ENCODE measurements at regions not wholly inside any gene's neighbourhood (a gene's known extent, or its start where the extent isn't known, plus 50 kb on each side); places are given as distances from the start of the nearest gene placed in this dataset.

DNA sequence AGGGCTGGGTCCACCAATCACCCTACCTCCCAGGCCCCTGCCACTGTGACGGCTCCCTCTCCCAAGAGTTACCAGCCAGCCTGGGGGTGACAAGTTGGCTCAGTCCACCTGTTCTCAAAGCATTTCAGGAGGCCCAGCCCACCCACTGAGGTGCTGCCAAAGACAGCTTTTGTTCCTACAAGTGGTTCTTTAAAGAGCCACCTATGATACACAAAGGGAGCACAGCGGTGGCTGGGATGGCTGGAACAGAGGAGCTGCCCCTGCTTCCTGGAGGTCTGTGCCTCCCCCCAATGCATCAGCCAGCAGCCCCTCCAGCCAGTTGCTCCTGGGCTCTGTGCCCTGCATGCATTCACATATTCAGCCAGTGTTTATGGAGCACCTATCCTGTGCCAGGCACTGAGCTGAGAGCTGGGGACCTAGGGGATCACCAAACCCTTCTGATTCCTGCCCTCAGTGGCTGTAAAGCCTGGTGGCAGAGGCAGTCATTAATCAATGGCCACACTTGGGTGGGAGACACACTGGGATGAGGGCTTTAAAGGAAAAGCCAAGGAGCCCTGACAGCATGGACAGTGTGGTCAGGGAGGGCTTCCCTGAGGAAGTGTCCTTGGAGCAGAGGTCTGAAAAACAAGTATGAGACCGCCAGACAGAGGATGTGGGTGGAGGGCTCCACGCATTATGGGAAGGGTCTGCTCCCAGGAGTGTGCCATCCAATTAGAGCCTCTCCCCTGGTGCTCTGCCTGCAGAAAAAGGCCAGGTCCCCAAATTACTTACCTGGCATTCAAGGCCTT lies 107.1 kb upstream of the LINGO1 start:
- Mint-ChIP-seq H3K4me3 (no peak overlapping the region), H3K27me3 (no peaks in the 10 kb centered on the region), H3K4me1 (ENCODE audit: low read depth) (no peaks in the 10 kb centered on the region), H3K9me3 (ENCODE audit: low read depth) (no peaks in the 10 kb centered on the region), H3K36me3 (no peaks in the 10 kb centered on the region), H3K27ac (no peak overlapping the region)

DNA sequence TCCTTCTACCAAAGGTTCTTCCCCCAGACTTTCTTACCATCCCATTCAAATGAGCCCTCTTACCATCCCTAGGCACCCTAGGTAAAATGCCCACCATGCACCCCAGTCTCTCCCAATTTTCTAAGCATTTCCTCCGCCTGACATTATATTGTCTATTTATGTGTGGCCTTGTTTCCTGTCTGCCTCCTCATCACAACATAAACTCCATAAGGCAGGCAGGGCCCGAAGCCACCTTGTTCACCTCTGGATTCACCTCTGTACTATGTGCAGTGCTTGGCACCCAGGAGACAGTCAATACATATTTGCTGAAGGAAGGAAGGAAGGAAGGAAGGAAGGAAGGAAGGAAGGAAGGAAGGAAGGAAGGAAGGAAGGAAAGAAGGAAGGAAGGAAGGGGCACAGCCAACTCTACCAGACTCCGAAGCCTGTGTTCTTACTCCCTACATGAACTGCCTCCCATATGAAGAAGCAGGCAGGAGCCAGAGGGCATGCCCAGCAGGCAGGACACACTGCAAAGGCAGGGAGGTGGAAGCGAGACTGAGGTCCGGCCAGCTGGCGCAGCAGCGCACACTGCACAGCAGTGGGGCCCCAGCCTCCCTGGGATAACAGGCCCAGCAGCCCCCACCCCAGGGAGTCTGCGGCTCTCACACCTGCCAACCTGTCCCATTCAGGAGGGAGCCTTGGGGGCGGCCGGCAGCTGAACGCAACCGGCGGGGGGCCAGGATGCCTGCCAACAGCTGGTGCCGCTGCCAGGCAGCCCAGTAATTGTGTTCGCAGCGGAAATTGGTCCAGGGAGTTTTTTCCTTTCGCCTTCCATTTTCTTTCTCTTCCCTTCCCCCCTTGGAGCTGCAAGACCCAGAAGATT lies 106.0 kb upstream of the LINGO1 start:
- Mint-ChIP-seq H3K4me1 (ENCODE audit: low read depth) (no peaks in the 10 kb centered on the region), H3K4me3 (no peak overlapping the region), H3K9me3 (ENCODE audit: low read depth) (no peaks in the 10 kb centered on the region), H3K27me3 (no peaks in the 10 kb centered on the region), H3K36me3 (no peaks in the 10 kb centered on the region), H3K27ac (no peak overlapping the region)

DNA sequence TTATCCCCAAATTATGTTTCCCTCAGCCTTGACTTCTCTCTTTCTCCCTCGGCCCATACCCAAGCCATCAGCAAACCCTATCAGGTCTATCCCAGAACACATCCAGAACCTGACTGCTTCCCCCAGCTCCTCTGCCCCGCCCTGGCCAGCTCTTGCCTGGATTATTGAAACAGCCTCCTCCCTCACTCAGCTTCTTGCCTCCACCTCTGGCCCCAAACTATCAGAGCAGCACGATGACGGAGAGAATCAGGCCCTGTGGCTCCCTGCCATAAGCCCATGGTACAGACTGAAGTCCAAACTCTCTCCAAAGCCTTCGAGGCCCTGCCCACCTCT lies 105.3 kb upstream of the LINGO1 start:
- no peak overlapping the region for H3K27ac Mint-ChIP-seq
- H3K4me1 Mint-ChIP-seq (ENCODE audit: low read depth), result no peaks in the 10 kb centered on the region
- H3K27me3 Mint-ChIP-seq, result no peaks in the 10 kb centered on the region
- H3K4me3 Mint-ChIP-seq, result no peak overlapping the region
- H3K9me3 Mint-ChIP-seq (ENCODE audit: low read depth), result no peaks in the 10 kb centered on the region
- H3K36me3 Mint-ChIP-seq, result no peaks in the 10 kb centered on the region

GRCh38 chr15:77737238-77738037 lies 104.7 kb upstream of the LINGO1 start:
- Mint-ChIP-seq H3K4me1 (ENCODE audit: low read depth) (no peaks in the 10 kb centered on the region), H3K36me3 (no peaks in the 10 kb centered on the region), H3K4me3 (no peak overlapping the region), H3K27me3 (no peaks in the 10 kb centered on the region), H3K9me3 (ENCODE audit: low read depth) (no peaks in the 10 kb centered on the region), H3K27ac (no peak overlapping the region)

DNA sequence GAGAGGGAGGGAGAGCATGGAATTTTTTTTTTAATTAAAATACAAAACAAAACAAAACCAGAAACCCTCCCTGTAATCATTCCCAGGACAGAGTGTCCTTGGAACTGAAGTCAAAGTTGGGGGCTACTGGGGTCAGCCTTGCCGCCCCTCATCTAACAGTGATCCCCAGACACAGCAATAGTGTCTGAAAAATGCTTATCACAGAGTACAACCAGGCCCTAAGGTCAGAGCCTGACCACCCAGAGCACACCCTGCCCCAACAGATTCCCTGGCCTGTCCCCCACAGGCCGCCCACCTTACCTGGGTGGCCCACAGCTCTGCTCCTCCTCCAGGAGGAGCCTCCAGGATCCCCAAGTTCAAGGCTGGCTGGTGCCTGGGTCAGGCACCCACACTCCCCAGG lies 101.6 kb upstream of the LINGO1 start:
- Mint-ChIP-seq H3K36me3 (no peaks in the 10 kb centered on the region), H3K27ac (no peak overlapping the region), H3K4me3 (no peak overlapping the region), H3K9me3 (ENCODE audit: low read depth) (no peaks in the 10 kb centered on the region), H3K27me3 (no peaks in the 10 kb centered on the region), H3K4me1 (ENCODE audit: low read depth) (no peaks in the 10 kb centered on the region)

- H3K4me3 Mint-ChIP-seq, result no peak overlapping the region
- H3K27ac Mint-ChIP-seq, result no peak overlapping the region
- H3K4me1 Mint-ChIP-seq (ENCODE audit: low read depth), result no peaks in the 10 kb centered on the region
- H3K9me3 Mint-ChIP-seq (ENCODE audit: low read depth), result no peaks in the 10 kb centered on the region
- H3K27me3 Mint-ChIP-seq, result no peaks in the 10 kb centered on the region
- H3K36me3 Mint-ChIP-seq, result no peaks in the 10 kb centered on the region
These were observed 101.0 kb upstream of the LINGO1 start for GRCh38 chr15:77733579-77734300.

DNA sequence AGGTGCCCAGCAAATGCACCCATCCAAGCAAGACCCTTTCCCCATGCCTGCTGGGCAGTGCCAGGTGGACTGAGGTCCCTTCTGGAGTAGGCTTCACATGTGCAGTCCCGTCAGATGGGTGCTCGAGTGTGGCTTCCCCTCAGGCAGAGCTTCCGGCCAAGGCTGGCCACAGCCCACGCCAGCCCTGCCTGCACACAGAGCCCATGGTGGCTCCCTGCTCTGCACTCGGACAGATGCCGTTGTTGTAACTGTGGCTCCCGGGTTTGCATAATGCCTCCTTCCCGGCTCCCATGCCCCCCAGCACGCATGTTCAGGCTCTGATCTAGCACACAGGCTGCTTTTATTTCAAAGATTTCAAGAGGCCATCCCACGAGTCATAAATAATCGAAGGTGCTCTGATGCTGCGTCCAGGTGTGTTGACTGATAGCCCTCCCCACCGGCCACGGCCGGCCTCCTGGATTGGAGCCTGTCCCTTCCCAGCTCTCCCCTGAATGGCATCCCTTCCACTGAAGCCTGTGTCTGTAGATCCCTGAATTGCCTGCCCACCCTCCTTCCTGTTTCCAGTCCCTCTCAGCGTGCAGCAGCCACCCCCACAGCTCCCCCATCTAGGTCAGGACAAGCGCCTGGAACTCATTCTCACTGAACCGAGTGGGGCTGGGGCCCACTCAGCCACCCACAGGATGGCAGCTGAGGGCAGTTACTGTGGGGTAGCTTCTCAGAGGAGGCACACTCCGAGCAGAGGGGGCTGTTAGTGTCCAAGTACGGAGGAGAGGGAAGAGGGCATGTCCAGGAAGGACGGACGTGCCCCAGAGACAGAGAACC lies 100.0 kb upstream of the LINGO1 start:
- no peaks in the 10 kb centered on the region for H3K36me3 Mint-ChIP-seq
- H3K9me3 Mint-ChIP-seq (ENCODE audit: low read depth), result no peaks in the 10 kb centered on the region
- H3K27ac Mint-ChIP-seq, result no peak overlapping the region
- no peaks in the 10 kb centered on the region for H3K4me1 Mint-ChIP-seq (ENCODE audit: low read depth)
- no peak overlapping the region for H3K4me3 Mint-ChIP-seq
- no peaks in the 10 kb centered on the region for H3K27me3 Mint-ChIP-seq

GRCh38 chr15:77731945-77732344 lies 99.2 kb upstream of the LINGO1 start:
- Mint-ChIP-seq H3K27ac (no peak overlapping the region), H3K9me3 (ENCODE audit: low read depth) (no peaks in the 10 kb centered on the region), H3K27me3 (no peaks in the 10 kb centered on the region), H3K4me1 (ENCODE audit: low read depth) (no peaks in the 10 kb centered on the region), H3K36me3 (no peaks in the 10 kb centered on the region), H3K4me3 (no peak overlapping the region)

- Mint-ChIP-seq H3K36me3 (no peaks in the 10 kb centered on the region), H3K4me1 (ENCODE audit: low read depth) (no peaks in the 10 kb centered on the region), H3K9me3 (ENCODE audit: low read depth) (no peaks in the 10 kb centered on the region), H3K27me3 (no peaks in the 10 kb centered on the region), H3K4me3 (no peak overlapping the region), H3K27ac (no peak overlapping the region)
These were observed 98.4 kb upstream of the LINGO1 start for GRCh38 chr15:77731067-77731466.

- H3K36me3 Mint-ChIP-seq, result no peaks in the 10 kb centered on the region
- H3K4me3 Mint-ChIP-seq, result no peak overlapping the region
- H3K9me3 Mint-ChIP-seq (ENCODE audit: low read depth), result no peaks in the 10 kb centered on the region
- H3K4me1 Mint-ChIP-seq (ENCODE audit: low read depth), result no peaks in the 10 kb centered on the region
- no peak overlapping the region for H3K27ac Mint-ChIP-seq
- H3K27me3 Mint-ChIP-seq, result no peaks in the 10 kb centered on the region
These were observed 95.1 kb upstream of the LINGO1 start for GRCh38 chr15:77727635-77728304.

GRCh38 chr15:77724715-77725114 lies 92.0 kb upstream of the LINGO1 start:
- H3K4me1 Mint-ChIP-seq (ENCODE audit: low read depth), result no peaks in the 10 kb centered on the region
- H3K27ac Mint-ChIP-seq, result no peak overlapping the region
- no peaks in the 10 kb centered on the region for H3K9me3 Mint-ChIP-seq (ENCODE audit: low read depth)
- no peaks in the 10 kb centered on the region for H3K27me3 Mint-ChIP-seq
- no peak overlapping the region for H3K4me3 Mint-ChIP-seq
- no peaks in the 10 kb centered on the region for H3K36me3 Mint-ChIP-seq

DNA sequence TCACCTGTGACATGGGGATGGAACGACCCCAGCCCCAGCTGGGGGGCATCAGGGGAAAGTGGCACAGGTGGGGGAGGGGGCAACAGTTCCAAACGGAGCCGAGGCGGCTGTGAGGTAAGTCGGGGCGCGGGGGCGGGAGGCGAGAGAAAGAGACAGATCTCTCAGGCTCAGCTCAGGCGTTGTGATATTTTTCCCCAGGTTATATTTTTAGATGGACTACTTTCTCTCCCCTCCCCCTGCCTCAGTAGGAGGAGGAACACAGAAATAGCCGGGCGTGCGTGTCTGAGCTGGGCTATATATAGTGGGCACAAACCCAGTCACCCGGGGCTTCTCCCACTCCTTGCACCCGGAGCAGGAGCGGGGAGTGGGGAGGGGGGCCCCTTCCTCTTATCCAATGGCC lies 91.0 kb upstream of the LINGO1 start:
- H3K4me1 Mint-ChIP-seq (ENCODE audit: low read depth), result no peaks in the 10 kb centered on the region
- H3K4me3 Mint-ChIP-seq, result no peak overlapping the region
- no peaks in the 10 kb centered on the region for H3K27me3 Mint-ChIP-seq
- no peak overlapping the region for H3K27ac Mint-ChIP-seq
- no peaks in the 10 kb centered on the region for H3K36me3 Mint-ChIP-seq
- no peaks in the 10 kb centered on the region for H3K9me3 Mint-ChIP-seq (ENCODE audit: low read depth)

DNA sequence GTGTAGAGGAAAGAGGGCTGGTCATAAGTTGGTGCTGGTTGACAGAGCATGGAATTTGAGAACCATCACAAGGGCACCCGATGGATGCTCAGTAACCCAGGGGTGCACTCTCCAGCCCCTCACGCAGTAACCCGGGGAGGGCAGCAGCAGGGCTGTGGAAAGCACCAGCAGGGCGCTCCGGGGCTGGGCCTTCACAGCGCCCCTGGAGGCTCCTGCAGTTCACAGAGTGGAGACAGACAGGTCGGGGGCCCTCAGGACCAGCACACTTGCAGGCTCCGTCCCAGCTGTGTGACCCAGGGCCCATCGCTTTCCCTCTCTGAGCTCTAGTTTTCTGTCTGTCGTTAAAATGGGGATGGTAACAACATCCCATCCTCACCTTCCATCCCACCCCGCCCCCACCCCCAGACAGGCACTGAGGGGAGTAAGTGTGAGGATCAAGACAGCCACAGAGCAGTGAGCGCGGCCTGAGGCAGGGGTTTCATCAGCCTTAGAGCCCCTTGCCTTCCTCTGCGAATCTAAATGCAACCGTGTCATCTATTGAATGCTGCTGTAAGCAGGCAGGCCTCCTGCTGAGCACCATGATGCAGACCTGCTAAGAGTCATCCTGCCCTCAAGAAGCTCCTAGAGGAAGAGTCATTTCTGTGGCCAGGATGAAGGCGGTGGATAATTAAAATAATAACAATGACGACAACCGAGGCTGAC lies 90.2 kb upstream of the LINGO1 start:
- no peaks in the 10 kb centered on the region for H3K9me3 Mint-ChIP-seq (ENCODE audit: low read depth)
- H3K27ac Mint-ChIP-seq, result no peak overlapping the region
- H3K4me3 Mint-ChIP-seq, result no peak overlapping the region
- H3K36me3 Mint-ChIP-seq, result no peaks in the 10 kb centered on the region
- no peaks in the 10 kb centered on the region for H3K27me3 Mint-ChIP-seq
- H3K4me1 Mint-ChIP-seq (ENCODE audit: low read depth), result no peaks in the 10 kb centered on the region

All from activated naive CD8-positive, alpha-beta T cell (primary cell).